ENCODE measurements at regions not wholly inside any gene's neighbourhood (a gene's known extent, or its start where the extent isn't known, plus 50 kb on each side); places are given as distances from the start of the nearest gene placed in this dataset.

DNA sequence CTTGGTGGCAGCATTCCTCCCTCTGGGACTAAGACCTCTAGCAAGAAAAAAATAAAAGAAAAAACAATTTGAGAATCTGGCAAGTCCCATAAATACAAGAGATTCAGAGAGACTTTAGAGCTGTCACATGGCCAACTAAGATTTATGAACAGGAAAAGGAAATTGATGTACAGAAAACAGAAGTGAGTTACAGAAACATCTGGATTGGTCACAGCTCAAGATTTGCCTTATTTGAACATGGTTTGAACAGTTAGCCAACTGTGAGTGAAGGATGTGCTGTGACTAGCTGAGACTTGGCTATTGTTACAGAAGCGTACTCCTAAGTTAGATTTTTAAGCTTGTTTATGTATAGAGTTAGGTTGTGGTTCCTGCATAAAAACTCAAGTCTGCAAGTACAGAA, 340.2 kb downstream of the SLCO4C1 start:
- in situ Hi-C loops (cut with MboI): no loop called here
- Histone ChIP-seq H3K4me3 (no peak overlapping the region), H2AFZ (no peak overlapping the region), H3K9me2 (ENCODE audit: insufficient read depth) (no peaks in the 10 kb centered on the region), H3F3A (ENCODE audit: insufficient read depth) (no peaks in the 10 kb centered on the region), H3K9me3 (ENCODE audit: low read depth) (no peaks in the 10 kb centered on the region), H3K36me3 (ENCODE audit: low read depth) (no peaks in the 10 kb centered on the region), H3K27me3 (replicated peaks; ENCODE audit: insufficient read depth) (no peaks in the 10 kb centered on the region), H3K27ac (no peak overlapping the region), H3K4me1 (ENCODE audit: insufficient read depth) (no peaks in the 10 kb centered on the region), H3K79me2 (ENCODE audit: insufficient read depth) (no peaks in the 10 kb centered on the region), H3K9ac (no peak overlapping the region), H3K4me2 (ENCODE audit: unreplicated experiment) (no peak overlapping the region), H4K20me1 (ENCODE audit: insufficient read depth) (no peaks in the 10 kb centered on the region)
- DNase-seq: no peak
- 5 to 6% methylated on average over 1 of the region's 1 CpG for WGBS, 2 experiments (ENCODE audit: low coverage in 1 of 2, low lambda C conversion rate in 2 of 2, missing lambda C conversion rate in 2 of 2)
- TF ChIP-seq EZH2phosphoT487 (IDR thresholded peaks at IDR 0.05; ENCODE audit: insufficient read depth, low read depth) (no peak), EZH2 (IDR thresholded peaks at IDR 0.05; ENCODE audit: insufficient read depth, poor library complexity, severe bottlenecking) (no peak)

DNA sequence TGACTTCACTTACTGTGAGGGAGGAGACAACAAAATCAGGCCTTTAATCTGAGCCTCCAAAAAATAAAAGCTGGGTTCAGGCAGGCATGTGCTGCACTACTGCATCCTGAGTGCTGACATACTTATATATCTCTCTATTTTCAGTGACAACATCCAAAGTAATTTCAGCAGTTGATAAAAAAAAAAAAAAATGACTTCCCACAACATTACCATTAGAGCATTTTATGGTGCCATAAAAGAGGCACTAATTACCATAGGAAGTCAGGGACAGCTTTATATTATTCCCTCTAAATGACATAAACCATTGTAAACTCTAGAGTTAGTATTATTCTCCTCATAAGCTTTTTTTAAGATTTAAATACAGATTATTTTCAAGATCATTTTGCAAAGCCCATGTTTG, 346.1 kb downstream of the SLCO4C1 start:
- Histone ChIP-seq H3K4me3 (no peak overlapping the region), H3K36me3 (ENCODE audit: low read depth) (no peaks in the 10 kb centered on the region), H3K4me1 (ENCODE audit: insufficient read depth) (no peaks in the 10 kb centered on the region), H4K20me1 (ENCODE audit: insufficient read depth) (no peaks in the 10 kb centered on the region), H3K4me2 (ENCODE audit: unreplicated experiment) (no peak overlapping the region), H3K9me2 (ENCODE audit: insufficient read depth) (no peaks in the 10 kb centered on the region), H3K27ac (no peak overlapping the region), H3K9ac (no peak overlapping the region), H2AFZ (no peak overlapping the region), H3K79me2 (ENCODE audit: insufficient read depth) (no peaks in the 10 kb centered on the region), H3K9me3 (ENCODE audit: low read depth) (no peaks in the 10 kb centered on the region), H3F3A (ENCODE audit: insufficient read depth) (no peaks in the 10 kb centered on the region), H3K27me3 (replicated peaks; ENCODE audit: insufficient read depth) (no peaks in the 10 kb centered on the region)
- in situ Hi-C loops (cut with MboI): no loop called here
- no peak for DNase-seq
- TF ChIP-seq EZH2phosphoT487 (IDR thresholded peaks at IDR 0.05; ENCODE audit: insufficient read depth, low read depth) (no peak), EZH2 (IDR thresholded peaks at IDR 0.05; ENCODE audit: insufficient read depth, poor library complexity, severe bottlenecking) (no peak)

DNA sequence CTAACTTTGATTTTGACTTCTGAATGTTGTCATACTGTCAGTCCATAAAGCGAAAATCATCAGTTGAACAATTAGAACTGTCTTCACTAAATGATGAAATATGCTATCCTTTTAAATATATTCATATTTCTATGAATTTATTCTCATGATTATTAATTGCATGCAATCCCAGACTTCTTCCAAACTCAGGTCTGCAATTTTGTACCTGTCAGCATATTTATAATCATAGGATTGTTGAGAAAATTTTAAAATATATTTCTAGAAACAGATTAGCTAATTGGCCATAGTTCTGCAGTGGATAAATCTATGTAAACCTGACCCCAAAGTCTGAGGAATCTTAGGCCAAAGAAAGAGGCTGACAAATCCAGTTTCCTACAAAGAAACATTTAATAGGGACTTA, 347.5 kb downstream of the SLCO4C1 start:
- no peaks in the 10 kb centered on the region for H3K9me3 ChIP-seq (ENCODE audit: low read depth)
- H3K9me2 ChIP-seq (ENCODE audit: insufficient read depth): no peaks in the 10 kb centered on the region
- no peaks in the 10 kb centered on the region for H3K79me2 ChIP-seq (ENCODE audit: insufficient read depth)
- in situ Hi-C loops (cut with MboI): no loop called here
- 13 to 18% methylated on average over 1 of the region's 1 CpG for WGBS, 2 experiments (ENCODE audit: low coverage in 1 of 2, low lambda C conversion rate in 2 of 2, missing lambda C conversion rate in 2 of 2)
- H3K36me3 ChIP-seq (ENCODE audit: low read depth): no peaks in the 10 kb centered on the region
- H3K4me1 ChIP-seq (ENCODE audit: insufficient read depth): no peaks in the 10 kb centered on the region
- no peak overlapping the region for H3K4me2 ChIP-seq (ENCODE audit: unreplicated experiment)
- no peak overlapping the region for H3K27ac ChIP-seq
- no peak for DNase-seq
- no peaks in the 10 kb centered on the region for H4K20me1 ChIP-seq (ENCODE audit: insufficient read depth)
- no peak overlapping the region for H3K4me3 ChIP-seq
- no peak overlapping the region for H3K9ac ChIP-seq
- H3K27me3 ChIP-seq (replicated peaks; ENCODE audit: insufficient read depth): no peaks in the 10 kb centered on the region
- no peak for TF ChIP-seq EZH2phosphoT487 (IDR thresholded peaks at IDR 0.05; ENCODE audit: insufficient read depth, low read depth)
- TF ChIP-seq EZH2 (IDR thresholded peaks at IDR 0.05; ENCODE audit: insufficient read depth, poor library complexity, severe bottlenecking): no peak
- H3F3A ChIP-seq (ENCODE audit: insufficient read depth): no peaks in the 10 kb centered on the region
- H2AFZ ChIP-seq: no peak overlapping the region

DNA sequence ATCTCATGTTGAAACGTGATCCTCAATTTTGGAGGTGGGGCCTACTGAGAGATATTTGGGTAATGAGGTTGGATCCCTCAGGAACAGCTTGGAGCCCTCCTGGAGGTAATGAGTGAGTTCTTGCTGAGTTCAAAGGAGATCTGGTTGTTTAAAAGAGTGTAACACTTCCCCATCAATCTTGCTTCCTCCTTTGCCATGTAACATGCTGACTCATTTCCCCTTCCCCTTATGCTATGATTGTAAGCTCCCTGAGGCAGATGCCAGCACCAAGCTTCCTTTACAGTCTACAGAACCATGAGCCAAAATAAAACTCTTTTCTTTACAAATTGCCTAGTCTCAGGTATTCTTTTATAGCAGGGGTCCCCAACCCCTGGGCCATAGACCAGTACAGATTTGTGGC, 352.3 kb downstream of the SLCO4C1 start:
- DNase-seq: no peak
- Histone ChIP-seq H3K4me3 (no peak overlapping the region), H3K4me1 (ENCODE audit: insufficient read depth) (no peaks in the 10 kb centered on the region), H3K4me2 (ENCODE audit: unreplicated experiment) (no peak overlapping the region), H3K36me3 (ENCODE audit: low read depth) (no peaks in the 10 kb centered on the region), H2AFZ (no peak overlapping the region), H3K79me2 (ENCODE audit: insufficient read depth) (no peaks in the 10 kb centered on the region), H3K9ac (no peak overlapping the region), H3F3A (ENCODE audit: insufficient read depth) (no peaks in the 10 kb centered on the region), H3K9me2 (ENCODE audit: insufficient read depth) (no peaks in the 10 kb centered on the region), H3K27ac (no peak overlapping the region), H3K27me3 (replicated peaks; ENCODE audit: insufficient read depth) (no peaks in the 10 kb centered on the region), H3K9me3 (ENCODE audit: low read depth) (no peaks in the 10 kb centered on the region), H4K20me1 (ENCODE audit: insufficient read depth) (no peaks in the 10 kb centered on the region)
- TF ChIP-seq EZH2 (IDR thresholded peaks at IDR 0.05; ENCODE audit: insufficient read depth, poor library complexity, severe bottlenecking) (no peak), EZH2phosphoT487 (IDR thresholded peaks at IDR 0.05; ENCODE audit: insufficient read depth, low read depth) (no peak)
- in situ Hi-C loops (cut with MboI): no loop called here
- WGBS, 2 experiments (ENCODE audit: low coverage in 1 of 2, low lambda C conversion rate in 2 of 2, missing lambda C conversion rate in 2 of 2): 0 to 2% methylated on average over 1 of the region's 1 CpG

DNA sequence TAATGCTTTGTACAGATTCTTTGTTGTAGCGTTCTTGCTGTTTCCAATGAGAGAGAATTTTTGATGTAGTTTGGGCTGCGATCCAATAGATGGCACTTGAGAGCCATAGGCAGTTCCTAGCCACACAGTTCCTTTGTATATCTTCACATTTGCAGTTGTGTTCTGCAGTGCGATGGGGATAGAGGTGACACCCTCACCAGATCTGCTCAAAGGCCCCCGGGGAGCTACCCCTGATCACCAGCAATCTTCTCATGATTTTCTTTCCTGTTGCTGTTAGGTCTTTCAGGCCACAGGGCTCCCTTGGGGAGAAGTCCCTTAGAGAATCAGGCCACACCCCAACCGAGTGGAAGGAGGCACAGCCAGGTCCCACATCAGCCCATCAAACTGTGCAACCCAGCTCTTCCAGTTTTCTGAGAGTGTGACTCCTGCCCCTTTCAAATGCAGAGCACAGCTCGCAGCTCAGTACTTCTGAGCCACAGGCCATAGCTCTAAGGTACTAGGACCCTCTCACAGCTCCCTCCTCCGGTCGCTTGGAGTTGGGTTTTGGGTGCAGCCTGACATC, 353.7 kb downstream of the SLCO4C1 start:
- H3K9me2 ChIP-seq (ENCODE audit: insufficient read depth): no peaks in the 10 kb centered on the region
- no peaks in the 10 kb centered on the region for H3K79me2 ChIP-seq (ENCODE audit: insufficient read depth)
- no peak overlapping the region for H3K9ac ChIP-seq
- no peaks in the 10 kb centered on the region for H3K27me3 ChIP-seq (replicated peaks; ENCODE audit: insufficient read depth)
- no peaks in the 10 kb centered on the region for H4K20me1 ChIP-seq (ENCODE audit: insufficient read depth)
- WGBS, 2 experiments (ENCODE audit: low coverage in 1 of 2, low lambda C conversion rate in 2 of 2, missing lambda C conversion rate in 2 of 2): 12 to 14% methylated on average over 8 of the region's 8 CpGs
- no peaks in the 10 kb centered on the region for H3F3A ChIP-seq (ENCODE audit: insufficient read depth)
- DNase-seq: peak; percentile 29
- H3K4me1 ChIP-seq (ENCODE audit: insufficient read depth): no peaks in the 10 kb centered on the region
- H3K27ac ChIP-seq: no peak overlapping the region
- no peak overlapping the region for H3K4me2 ChIP-seq (ENCODE audit: unreplicated experiment)
- H3K4me3 ChIP-seq: no peak overlapping the region
- in situ Hi-C loops (cut with MboI): no loop called here
- H3K36me3 ChIP-seq (ENCODE audit: low read depth): no peaks in the 10 kb centered on the region
- TF ChIP-seq EZH2phosphoT487 (IDR thresholded peaks at IDR 0.05; ENCODE audit: insufficient read depth, low read depth): no peak
- no peak for TF ChIP-seq EZH2 (IDR thresholded peaks at IDR 0.05; ENCODE audit: insufficient read depth, poor library complexity, severe bottlenecking)
- H2AFZ ChIP-seq: no peak overlapping the region
- no peaks in the 10 kb centered on the region for H3K9me3 ChIP-seq (ENCODE audit: low read depth)

Data from GM23248 (cell line).